ENCODE measurements at regions not wholly inside any gene's neighbourhood (a gene's known extent, or its start where the extent isn't known, plus 50 kb on each side); places are given as distances from the start of the nearest gene placed in this dataset.

GRCh38 chr16:22971346-22971924 lies 157.5 kb downstream of the HS3ST2 start:
- no peak overlapping the region for H3K9ac ChIP-seq (ENCODE audit: insufficient read depth, low read depth, low read length)
- H3K9me3 ChIP-seq (ENCODE audit: low read length): no peaks in the 10 kb centered on the region
- no peaks in the 10 kb centered on the region for H3K36me3 ChIP-seq (replicated peaks in 1 of 2; ENCODE audit: control insufficient read depth in 1 of 2, insufficient read depth in 2 of 2, low read length in 2 of 2)
- in situ Hi-C loops (cut with HindIII; ENCODE audit: extremely low pct_ligation_motif_present, low pct_unique_long_range_greater_than_20kb) (no loop called here), intact Hi-C loops (cut with micrococcal nuclease; ENCODE audit: unreplicated experiment) (no loop called here)
- CTCF ChIA-PET (ENCODE audit: low intra/inter-chr PET ratio, low total read pairs): no interaction called here
- peaks cover 0 to 13% of the 10 kb centered on the region in 2 experiments; a peak in 1 of 5 replicates for H3K27me3 ChIP-seq (ENCODE audit: control insufficient read depth in 1 of 2, insufficient read depth in 2 of 2, low read length in 2 of 2)
- 12% methylated on average over 5 of the region's 5 CpGs for WGBS (ENCODE audit: low lambda C conversion rate)
- POLR2A ChIA-PET: no interaction called here
- H3K4me3 ChIP-seq (replicated peaks in 1 of 3; ENCODE audit: insufficient read depth in 1 of 3, low read depth in 2 of 3, low read length in 3 of 3): no peak overlapping the region
- no TSS peak for BruUV-seq (replicated peaks)
- TF ChIP-seq PTBP1 (IDR thresholded peaks at IDR 0.05; ENCODE audit: low read depth, low read length, poor library complexity, severe bottlenecking): no peak
- no peak for TF ChIP-seq CEBPB (IDR thresholded peaks at IDR 0.05; ENCODE audit: borderline replicate concordance, low read depth, low read length)
- no peak for TF ChIP-seq ZFP36L2 (CRISPR knock-in tag; IDR thresholded peaks at IDR 0.05)
- TF ChIP-seq ZNF572 (CRISPR knock-in tag; IDR thresholded peaks at IDR 0.05): no peak
- no peak for TF ChIP-seq ZBTB43 (CRISPR knock-in tag; conservative IDR thresholded peaks at IDR 0.05)
- no peak for FAIRE-seq
- H3K79me2 ChIP-seq (ENCODE audit: insufficient read depth, low read length): no peaks in the 10 kb centered on the region
- H3K4me2 ChIP-seq (ENCODE audit: low read depth, low read length): no peak overlapping the region
- H4K20me1 ChIP-seq (ENCODE audit: insufficient read depth, low read length): no peaks in the 10 kb centered on the region
- H3K27ac ChIP-seq (ENCODE audit: extremely low read length, insufficient read depth, low read length): no peak overlapping the region
- no peaks in the 10 kb centered on the region for H3K4me1 ChIP-seq (ENCODE audit: insufficient read depth, low read length)
- DNase-seq (ENCODE audit: low spot score): no peak
- ATAC-seq: no peak
- no peak overlapping the region for H2AFZ ChIP-seq (ENCODE audit: low read length)

- in situ Hi-C loops (cut with HindIII; ENCODE audit: extremely low pct_ligation_motif_present, low pct_unique_long_range_greater_than_20kb) (no loop called here), intact Hi-C loops (cut with micrococcal nuclease; ENCODE audit: unreplicated experiment) (no loop called here)
- no TSS peak for BruUV-seq (replicated peaks)
- ATAC-seq (no peak), FAIRE-seq (no peak), DNase-seq (ENCODE audit: low spot score) (no peak)
- ChIA-PET CTCF (ENCODE audit: low intra/inter-chr PET ratio, low total read pairs) (no interaction called here), POLR2A (no interaction called here)
- Histone ChIP-seq H3K27me3 (ENCODE audit: control insufficient read depth in 1 of 2, insufficient read depth in 2 of 2, low read length in 2 of 2) (peaks cover 0 to 7% of the 10 kb centered on the region in 2 experiments; a peak in 1 of 5 replicates), H3K79me2 (ENCODE audit: insufficient read depth, low read length) (no peaks in the 10 kb centered on the region), H3K4me1 (ENCODE audit: insufficient read depth, low read length) (no peaks in the 10 kb centered on the region), H3K27ac (ENCODE audit: extremely low read length, insufficient read depth, low read length) (no peak overlapping the region), H4K20me1 (ENCODE audit: insufficient read depth, low read length) (no peaks in the 10 kb centered on the region), H3K36me3 (replicated peaks in 1 of 2; ENCODE audit: control insufficient read depth in 1 of 2, insufficient read depth in 2 of 2, low read length in 2 of 2) (no peaks in the 10 kb centered on the region), H3K9ac (ENCODE audit: insufficient read depth, low read depth, low read length) (no peak overlapping the region), H3K4me2 (ENCODE audit: low read depth, low read length) (no peak overlapping the region), H2AFZ (ENCODE audit: low read length) (no peak overlapping the region), H3K9me3 (ENCODE audit: low read length) (no peaks in the 10 kb centered on the region), H3K4me3 (replicated peaks in 1 of 3; ENCODE audit: insufficient read depth in 1 of 3, low read depth in 2 of 3, low read length in 3 of 3) (no peak overlapping the region)
- 3% methylated on average over 4 of the region's 4 CpGs for WGBS (ENCODE audit: low lambda C conversion rate)
- TF ChIP-seq STAG1 (CRISPR knock-in tag; IDR thresholded peaks at IDR 0.05) (no peak), ZNF558 (CRISPR knock-in tag; IDR thresholded peaks at IDR 0.05; ENCODE audit: borderline replicate concordance) (no peak), IKZF1 (IDR thresholded peaks at IDR 0.05) (no peak), FOXK1 (CRISPR knock-in tag; IDR thresholded peaks at IDR 0.05; ENCODE audit: borderline replicate concordance, low read depth) (no peak), IKZF5 (CRISPR knock-in tag; IDR thresholded peaks at IDR 0.05) (no peak), MBD4 (IDR thresholded peaks at IDR 0.05; ENCODE audit: borderline replicate concordance, low read length) (no peak)
These were observed 156.4 kb downstream of the HS3ST2 start for GRCh38 chr16:22970209-22970865.
